Esophagus squamous epithelium (tissue), 5 donors: ENCODE measurements at regions not wholly inside any gene's neighbourhood (a gene's known extent, or its start where the extent isn't known, plus 50 kb on each side); places are given as distances from the start of the nearest gene placed in this dataset.

ENCODE experiments used
- DNase-seq: peaks from one replicate; lab custom pipeline; 2025; lab: John Stamatoyannopoulos, UW
- H3K27ac ChIP-seq, 4 donors: fragments of 200-600 bp; sonication (generic); one replicate each; pipeline ENCODE4 v1.5.1; 2016 to 2019; ENCODE audit warnings: mild to moderate bottlenecking in 1 of 4
- H3K27me3 ChIP-seq, 4 donors: fragments of 200-600 bp; sonication (generic); 1 replicate in 3 of 4; 2 replicates in 1 of 4; pipeline versions ENCODE4 v1.5.1 to v1.6.0; 2017 to 2021; ENCODE audit warnings: antibody characterized with exemption in 1 of 4
- H3K36me3 ChIP-seq, 3 donors: fragments of 200-600 bp; sonication (generic); one replicate each; pipeline ENCODE4 v1.5.1; 2016 to 2019
- H3K4me1 ChIP-seq, 3 donors: fragments of 200-600 bp; sonication (generic); one replicate each; pipeline ENCODE4 v1.5.1; 2017 to 2019
- H3K4me3 ChIP-seq, 4 donors: fragments of 200-600 bp; sonication (generic); 1 replicate in 3 of 4; 2 replicates in 1 of 4; pipeline ENCODE4 v1.5.1; 2016 to 2019; ENCODE audit warnings: mild to moderate bottlenecking in 2 of 4, moderate library complexity in 1 of 4
- H3K9me3 ChIP-seq, 3 donors: fragments of 200-600 bp; sonication (generic); one replicate each; pipeline ENCODE4 v1.5.1; 2016 to 2019
- POLR2A ChIP-seq, 4 donors: fragments of 450-650 bp; IDR thresholded peaks; one replicate each; pipeline ENCODE4 v1.6.1; 2017; ENCODE audit warnings: antibody characterized with exemption in 4 of 4, mild to moderate bottlenecking in 4 of 4, moderate library complexity in 3 of 4
- WGBS, 2 donors: methylation state at CpG; one replicate each; pipeline ENCODE4 v1.1.5; 2018; 5-methylcytosine and 5-hydroxymethylcytosine counted together
- intact Hi-C: fragments of 100-400 bp; cut with DNase I; formaldehyde crosslinking; loops from one replicate; pipeline ENCODE4 v1.15.0; 2022
- TF ChIP-seq, protein P1 (sequence below), 6 experiments: fragments of 450-650 bp in 4 of 6; fragments of 200-600 bp in 2 of 6; sonication (generic) in 2 of 6; IDR thresholded peaks; one replicate each; pipeline ENCODE4 v1.5.1; 2016 to 2019; ENCODE audit warnings: antibody characterized with exemption in 6 of 6, mild to moderate bottlenecking in 4 of 6, moderate library complexity in 4 of 6
- donor health status: DM: yes; HTN: yes; CAD: no.

DNA sequence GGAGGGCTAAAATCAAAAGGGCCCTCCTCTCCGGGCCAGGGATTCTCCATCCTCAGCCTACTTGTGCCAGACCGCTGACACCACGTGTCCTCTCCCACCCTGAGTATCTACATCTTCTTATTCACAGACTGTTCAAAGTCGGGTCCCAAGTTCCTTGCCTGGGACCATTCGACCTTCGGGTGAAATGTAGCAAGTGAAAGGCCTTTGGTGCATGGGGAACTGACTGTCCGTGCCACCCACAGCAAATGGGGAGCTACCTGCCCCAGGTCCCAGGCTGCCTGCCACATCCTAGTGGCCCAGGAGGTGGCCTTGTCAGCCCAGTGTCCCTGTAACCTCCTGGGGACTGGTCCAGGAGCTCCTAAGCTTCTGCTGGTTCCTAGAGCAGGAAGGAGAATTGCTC is 67.3 kb downstream of the RTL6 start:
- TF ChIP-seq POLR2A (IDR thresholded peaks at IDR 0.05) = no peak
- TF ChIP-seq, protein P1, sequence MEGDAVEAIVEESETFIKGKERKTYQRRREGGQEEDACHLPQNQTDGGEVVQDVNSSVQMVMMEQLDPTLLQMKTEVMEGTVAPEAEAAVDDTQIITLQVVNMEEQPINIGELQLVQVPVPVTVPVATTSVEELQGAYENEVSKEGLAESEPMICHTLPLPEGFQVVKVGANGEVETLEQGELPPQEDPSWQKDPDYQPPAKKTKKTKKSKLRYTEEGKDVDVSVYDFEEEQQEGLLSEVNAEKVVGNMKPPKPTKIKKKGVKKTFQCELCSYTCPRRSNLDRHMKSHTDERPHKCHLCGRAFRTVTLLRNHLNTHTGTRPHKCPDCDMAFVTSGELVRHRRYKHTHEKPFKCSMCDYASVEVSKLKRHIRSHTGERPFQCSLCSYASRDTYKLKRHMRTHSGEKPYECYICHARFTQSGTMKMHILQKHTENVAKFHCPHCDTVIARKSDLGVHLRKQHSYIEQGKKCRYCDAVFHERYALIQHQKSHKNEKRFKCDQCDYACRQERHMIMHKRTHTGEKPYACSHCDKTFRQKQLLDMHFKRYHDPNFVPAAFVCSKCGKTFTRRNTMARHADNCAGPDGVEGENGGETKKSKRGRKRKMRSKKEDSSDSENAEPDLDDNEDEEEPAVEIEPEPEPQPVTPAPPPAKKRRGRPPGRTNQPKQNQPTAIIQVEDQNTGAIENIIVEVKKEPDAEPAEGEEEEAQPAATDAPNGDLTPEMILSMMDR (IDR thresholded peaks at IDR 0.05) = no peak
- 79 to 86% methylated on average over 3 to 7 of the region's 7 CpGs for WGBS, 2 donors
- H3K36me3 ChIP-seq = no peaks in the 10 kb centered on the region
- intact Hi-C loops = no loop called here
- H3K4me1 ChIP-seq = no peaks in the 10 kb centered on the region
- no peak overlapping the region for H3K4me3 ChIP-seq
- no peaks in the 10 kb centered on the region for H3K9me3 ChIP-seq
- peaks cover 0 to 61% (median 0%) of the 10 kb centered on the region in 4 donors for H3K27me3 ChIP-seq
- H3K27ac ChIP-seq = no peak overlapping the region
- no peak for DNase-seq

DNA sequence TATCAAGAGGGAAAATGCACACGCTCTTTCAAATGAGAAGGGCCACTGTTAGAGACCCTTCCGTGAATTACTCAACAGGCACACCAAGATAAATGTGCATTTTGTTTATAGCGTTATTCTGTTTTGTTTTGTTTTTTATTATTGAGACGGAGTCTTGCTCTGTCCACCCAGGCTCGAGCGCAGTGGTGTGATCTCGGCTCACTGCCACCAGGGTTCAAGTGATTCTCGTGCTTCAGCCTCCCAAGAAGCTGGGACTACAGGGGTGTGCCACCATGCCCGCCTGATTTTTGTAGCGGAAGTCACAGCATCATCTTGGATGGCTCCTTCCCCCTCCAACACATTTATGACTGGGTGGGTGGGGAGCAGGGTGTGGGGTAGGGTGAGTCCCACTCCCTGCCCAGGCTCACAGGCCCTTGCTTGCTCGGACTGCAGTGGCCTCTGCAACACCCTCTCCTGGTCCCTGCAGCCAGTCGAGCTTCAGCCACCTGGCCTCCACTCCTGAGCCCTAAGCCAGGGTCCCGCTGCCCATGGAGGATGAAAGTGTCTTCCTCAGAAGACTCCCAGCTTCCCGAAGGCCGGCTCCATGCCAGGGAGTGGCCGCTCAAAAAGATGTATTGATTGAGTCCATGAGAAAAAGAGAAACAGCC is 68.0 kb downstream of the RTL6 start:
- intact Hi-C loops = no loop called here
- H3K9me3 ChIP-seq = no peaks in the 10 kb centered on the region
- DNase-seq = no peak
- no peak overlapping the region for H3K27ac ChIP-seq
- no peak overlapping the region for H3K4me3 ChIP-seq
- WGBS, 2 donors = 89 to 92% methylated on average over 10 to 13 of the region's 16 CpGs
- TF ChIP-seq POLR2A (IDR thresholded peaks at IDR 0.05) = no peak
- TF ChIP-seq, protein P1 (IDR thresholded peaks at IDR 0.05) = no peak
- H3K36me3 ChIP-seq = no peaks in the 10 kb centered on the region
- H3K27me3 ChIP-seq = peaks cover 0 to 68% (median 0%) of the 10 kb centered on the region in 4 donors
- H3K4me1 ChIP-seq = no peaks in the 10 kb centered on the region

DNA sequence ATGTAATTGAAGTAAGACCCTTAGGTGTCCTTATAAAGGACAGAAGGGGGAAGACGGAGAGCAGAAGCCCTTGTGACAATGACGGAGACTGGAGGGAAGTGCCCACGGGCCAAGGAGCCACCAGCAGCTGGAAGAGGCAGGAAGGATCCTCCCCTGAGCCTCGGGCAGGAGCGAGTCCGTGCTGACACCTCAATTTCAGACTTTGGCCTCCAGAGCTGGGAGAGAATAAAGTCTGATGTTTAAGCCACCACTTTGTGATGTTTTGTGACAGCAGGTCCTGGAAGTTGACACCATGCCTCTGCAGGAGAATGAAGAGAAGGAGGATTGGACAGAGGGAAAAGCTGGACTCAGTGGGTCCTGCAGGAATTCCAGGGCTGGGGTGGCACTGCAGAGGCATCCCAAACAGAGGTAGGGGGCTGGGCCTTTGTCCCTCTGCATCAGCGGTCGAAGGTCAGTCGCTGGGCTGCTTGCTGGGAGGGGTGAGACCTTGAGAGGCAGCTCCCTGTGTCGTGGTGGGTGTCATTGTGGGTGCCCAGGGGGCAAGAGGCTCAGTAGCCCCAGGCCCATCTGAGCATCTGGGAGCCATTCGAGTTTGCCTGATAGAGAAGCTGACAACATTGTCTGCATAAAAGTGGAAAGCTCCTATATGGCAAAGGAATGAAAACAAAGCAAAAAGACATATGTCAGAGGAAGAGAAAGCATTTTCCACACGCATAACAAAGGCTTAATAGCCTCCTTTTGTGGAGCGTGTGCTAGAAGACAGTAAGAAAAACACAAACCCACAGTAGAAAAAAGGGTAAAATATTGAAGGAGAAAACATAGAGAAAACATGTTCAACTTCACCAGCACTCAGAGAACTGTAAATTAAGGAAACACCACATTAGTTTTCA is 68.8 kb downstream of the RTL6 start:
- DNase-seq = no peak
- Histone ChIP-seq H3K4me3 (no peak overlapping the region), H3K4me1 (no peaks in the 10 kb centered on the region), H3K27ac (no peak overlapping the region), H3K27me3 (peaks cover 0 to 69% (median 0%) of the 10 kb centered on the region in 4 donors), H3K36me3 (no peaks in the 10 kb centered on the region), H3K9me3 (no peaks in the 10 kb centered on the region)
- WGBS, 2 donors = 70 to 79% methylated on average over 10 to 13 of the region's 13 CpGs
- intact Hi-C loops = no loop called here
- TF ChIP-seq POLR2A (IDR thresholded peaks at IDR 0.05) = no peak
- TF ChIP-seq, protein P1 (IDR thresholded peaks at IDR 0.05) = no peak

DNA sequence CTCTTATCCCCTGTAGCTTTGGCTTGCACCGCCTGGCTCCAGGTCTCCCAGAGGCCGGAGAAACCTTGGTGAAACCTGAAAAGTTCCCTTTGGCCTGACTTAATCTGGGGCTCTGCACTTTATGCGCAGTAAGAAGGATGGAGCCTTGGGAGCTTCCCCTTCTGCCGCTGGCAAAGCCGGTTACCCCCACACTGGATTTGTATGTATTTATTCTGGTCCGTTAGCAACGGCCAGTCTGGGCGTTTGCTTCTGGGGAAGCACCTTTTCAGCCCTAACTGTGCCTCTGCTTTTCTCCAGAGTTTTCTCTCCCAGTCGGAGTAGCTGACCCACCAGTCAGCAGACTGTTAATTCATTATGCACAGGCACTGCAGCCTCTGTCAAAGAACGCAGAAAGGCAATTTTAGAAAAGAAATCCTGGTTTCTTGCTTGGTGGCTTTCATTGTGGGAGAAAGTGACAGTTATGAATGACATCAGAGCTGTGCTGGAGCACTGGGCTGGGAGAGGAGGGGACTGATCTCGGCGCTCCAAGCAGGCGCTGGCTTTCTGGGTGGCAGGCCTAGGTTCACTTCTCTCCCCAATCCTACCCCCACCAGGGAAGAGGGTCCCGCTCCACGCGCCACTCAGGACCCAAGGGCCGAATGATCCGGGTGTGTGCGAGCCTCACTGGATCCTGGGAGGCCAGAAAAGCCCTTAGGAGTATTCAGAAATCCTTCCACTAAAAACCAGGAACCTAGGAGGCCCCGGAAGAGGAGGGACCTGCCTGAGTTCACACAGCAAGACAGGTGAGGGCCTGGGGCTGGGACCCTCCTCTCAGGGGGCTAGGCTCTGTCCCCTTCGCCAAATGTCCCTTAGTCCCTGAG is 70.2 kb downstream of the RTL6 start:
- no peak for TF ChIP-seq POLR2A (IDR thresholded peaks at IDR 0.05)
- intact Hi-C loops = no loop called here
- Histone ChIP-seq H3K4me1 (no peaks in the 10 kb centered on the region), H3K36me3 (no peaks in the 10 kb centered on the region), H3K27ac (no peak overlapping the region), H3K4me3 (no peak overlapping the region), H3K27me3 (peaks cover 0 to 73% (median 0%) of the 10 kb centered on the region in 4 donors), H3K9me3 (no peaks in the 10 kb centered on the region)
- DNase-seq = no peak
- WGBS, 2 donors = 71 to 81% methylated on average over 8 to 12 of the region's 21 CpGs

DNA sequence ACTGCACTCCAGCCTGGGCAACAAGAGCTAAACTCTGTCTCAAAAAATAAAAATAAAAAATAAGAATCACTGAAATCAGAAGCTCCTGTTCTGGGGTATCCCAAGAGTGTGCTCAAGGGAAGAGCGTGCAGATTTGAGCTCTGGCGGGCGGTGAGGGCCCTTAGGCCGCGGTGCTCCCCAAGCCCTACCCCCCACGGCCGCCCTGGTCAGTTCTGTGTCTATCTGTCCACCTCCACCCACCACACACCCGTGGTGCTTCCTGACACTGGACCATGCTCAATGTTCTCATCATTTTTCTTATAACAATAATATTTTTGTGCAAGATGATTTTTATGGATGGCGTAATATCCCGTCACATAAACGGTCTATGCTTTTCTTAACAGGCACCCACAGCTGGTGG is 71.1 kb downstream of the RTL6 start:
- no peak overlapping the region for H3K4me3 ChIP-seq
- intact Hi-C loops = no loop called here
- H3K27ac ChIP-seq = no peak overlapping the region
- H3K36me3 ChIP-seq = no peaks in the 10 kb centered on the region
- H3K27me3 ChIP-seq = peaks cover 0 to 80% (median 0%) of the 10 kb centered on the region in 4 donors
- TF ChIP-seq POLR2A (IDR thresholded peaks at IDR 0.05) = no peak
- TF ChIP-seq, protein P1 (IDR thresholded peaks at IDR 0.05) = no peak
- DNase-seq = no peak
- no peaks in the 10 kb centered on the region for H3K4me1 ChIP-seq
- 73 to 95% methylated on average over 11 of the region's 11 CpGs for WGBS, 2 donors
- H3K9me3 ChIP-seq = no peaks in the 10 kb centered on the region
